Endodermal cell (in vitro differentiated cells): ENCODE measurements at regions not wholly inside any gene's neighbourhood (a gene's known extent, or its start where the extent isn't known, plus 50 kb on each side); places are given as distances from the start of the nearest gene placed in this dataset.

Source experiments
- DNase-seq: peaks from one replicate; pipeline ENCODE4 v3.0.0-alpha.2; 2017
- H3K27ac ChIP-seq: 2 replicates; pipeline ENCODE4 v1.5.1; 2013; ENCODE audit warnings: mild to moderate bottlenecking, low read depth, low read length, moderate library complexity
- H3K27me3 ChIP-seq: 2 replicates; pipeline ENCODE4 v1.6.1; 2013; ENCODE audit warnings: mild to moderate bottlenecking, low read length, moderate library complexity; ENCODE audit not compliant: insufficient read depth, control insufficient read depth, poor library complexity, severe bottlenecking
- H3K36me3 ChIP-seq: 2 replicates; pipeline ENCODE4 v1.7.0; 2013; ENCODE audit warnings: mild to moderate bottlenecking, low read length, moderate library complexity; ENCODE audit not compliant: control insufficient read depth, insufficient read depth
- H3K4me1 ChIP-seq: one replicate; pipeline ENCODE4 v1.7.0; 2013; ENCODE audit warnings: low read length; ENCODE audit not compliant: control insufficient read depth, insufficient read depth
- H3K4me3 ChIP-seq: 2 replicates; pipeline ENCODE4 v1.5.1; 2013; ENCODE audit warnings: mild to moderate bottlenecking, low read length, moderate library complexity
- H3K9ac ChIP-seq: 2 replicates; pipeline ENCODE4 v1.6.1; 2013; ENCODE audit warnings: mild to moderate bottlenecking, low read length, moderate library complexity; ENCODE audit not compliant: poor library complexity, severe bottlenecking; ENCODE audit errors: extremely low read depth
- H3K9me3 ChIP-seq: 2 replicates; pipeline ENCODE4 v1.6.1; 2013; ENCODE audit warnings: mild to moderate bottlenecking, low read length, moderate library complexity; ENCODE audit not compliant: control insufficient read depth
- H3K27ac Mint-ChIP-seq: 2 replicates; pipeline ENCODE4 v1.8.0; 2020; ENCODE audit warnings: mixed read lengths
- H3K27me3 Mint-ChIP-seq: 2 replicates; pipeline ENCODE4 v1.8.0; 2021; ENCODE audit warnings: mild to moderate bottlenecking, mixed read lengths; ENCODE audit not compliant: insufficient read depth
- H3K36me3 Mint-ChIP-seq: 2 replicates; pipeline ENCODE4 v1.8.0; 2020; ENCODE audit warnings: low read depth, mixed read lengths
- H3K4me1 Mint-ChIP-seq: 2 replicates; pipeline ENCODE4 v1.8.0; 2020; ENCODE audit warnings: mixed read lengths
- H3K4me3 Mint-ChIP-seq: 2 replicates; pipeline ENCODE4 v1.8.0; 2020; ENCODE audit warnings: mild to moderate bottlenecking, moderate library complexity, mixed read lengths
- H3K9me3 Mint-ChIP-seq: 2 replicates; pipeline ENCODE4 v1.8.0; 2020; ENCODE audit warnings: mild to moderate bottlenecking, mixed read lengths
- CTCF ChIP-seq: fragments of 200-600 bp; sonication (generic); conservative IDR thresholded peaks from 2 replicates; pipeline ENCODE4 v1.5.0; 2021; ENCODE audit warnings: antibody characterized with exemption, mild to moderate bottlenecking
- WGBS, 2 experiments: methylation state at CpG; one replicate each; pipeline versions ENCODE4 v1.1.5 to v1.1.7; 2013; ENCODE audit warnings: missing lambda C conversion rate in 2 of 2, mixed read lengths in 1 of 2; ENCODE audit not compliant: insufficient coverage in 1 of 2, insufficient read length in 1 of 2; 5-methylcytosine and 5-hydroxymethylcytosine counted together

GRCh38 chr6:144435602-144436426 is 150.7 kb downstream of the UTRN start:
- H3K4me1 ChIP-seq = no peaks in the 10 kb centered on the region
- H3K27ac ChIP-seq = no peak overlapping the region
- Mint-ChIP-seq H3K27ac (no peak overlapping the region), H3K27me3 (no peaks in the 10 kb centered on the region), H3K4me3 (no peak overlapping the region), H3K36me3 (peaks cover 65% of the 10 kb centered on the region), H3K9me3 (peaks cover 36% of the 10 kb centered on the region), H3K4me1 (peaks cover 9% of the 10 kb centered on the region)
- no peak overlapping the region for H3K4me3 ChIP-seq
- no peaks in the 10 kb centered on the region for H3K27me3 ChIP-seq
- no peak for TF ChIP-seq CTCF
- H3K9me3 ChIP-seq = peaks cover 41% of the 10 kb centered on the region
- peaks cover 62% of the 10 kb centered on the region for H3K36me3 ChIP-seq
- H3K9ac ChIP-seq = no peak overlapping the region
- WGBS, 2 experiments = 87 to 90% methylated on average over 3 to 5 of the region's 5 CpGs
- DNase-seq = no peak

- no peak for DNase-seq
- peaks cover 48% of the 10 kb centered on the region for H3K9me3 Mint-ChIP-seq
- WGBS, 2 experiments = 99 to 100% methylated on average over 4 of the region's 4 CpGs
- no peak overlapping the region for H3K4me3 Mint-ChIP-seq
- H3K27me3 ChIP-seq = no peaks in the 10 kb centered on the region
- peaks cover 64% of the 10 kb centered on the region for H3K36me3 ChIP-seq
- no peak for TF ChIP-seq CTCF
- H3K4me3 ChIP-seq = no peak overlapping the region
- H3K4me1 ChIP-seq = no peaks in the 10 kb centered on the region
- no peak overlapping the region for H3K27ac ChIP-seq
- peaks cover 73% of the 10 kb centered on the region for H3K36me3 Mint-ChIP-seq
- H3K9me3 ChIP-seq = peaks cover 54% of the 10 kb centered on the region
- no peak overlapping the region for H3K9ac ChIP-seq
- no peaks in the 10 kb centered on the region for H3K27me3 Mint-ChIP-seq
- H3K4me1 Mint-ChIP-seq = peaks cover 3% of the 10 kb centered on the region
- H3K27ac Mint-ChIP-seq = no peak overlapping the region
These were observed 152.0 kb downstream of the UTRN start for GRCh38 chr6:144437105-144437504.

- Histone ChIP-seq H3K4me1 (no peaks in the 10 kb centered on the region), H3K27me3 (no peaks in the 10 kb centered on the region), H3K9ac (no peak overlapping the region), H3K4me3 (no peak overlapping the region), H3K27ac (no peak overlapping the region), H3K9me3 (peaks cover 64% of the 10 kb centered on the region), H3K36me3 (peaks cover 70% of the 10 kb centered on the region)
- peaks cover 53% of the 10 kb centered on the region for H3K9me3 Mint-ChIP-seq
- H3K4me3 Mint-ChIP-seq = no peak overlapping the region
- H3K4me1 Mint-ChIP-seq = no peaks in the 10 kb centered on the region
- TF ChIP-seq CTCF = no peak
- WGBS, 2 experiments = 98 to 100% methylated on average over 1 of the region's 1 CpG
- no peaks in the 10 kb centered on the region for H3K27me3 Mint-ChIP-seq
- peaks cover 80% of the 10 kb centered on the region for H3K36me3 Mint-ChIP-seq
- no peak for DNase-seq
- H3K27ac Mint-ChIP-seq = no peak overlapping the region
These were observed 153.0 kb downstream of the UTRN start for GRCh38 chr6:144438103-144438502.
